Right lobe of liver (tissue), 4 donors: ENCODE measurements at regions not wholly inside any gene's neighbourhood (a gene's known extent, or its start where the extent isn't known, plus 50 kb on each side); places are given as distances from the start of the nearest gene placed in this dataset.

Experiments used
- POLR2A ChIP-seq: fragments of 450-650 bp; IDR thresholded peaks from one replicate; pipeline ENCODE4 v1.6.1; 2017; ENCODE audit warnings: antibody characterized with exemption, mild to moderate bottlenecking
- TF ChIP-seq, protein P1 (sequence below), 4 donors: fragments of 200-600 bp in 3 of 4; fragments of 450-650 bp in 1 of 4; IDR thresholded peaks; one replicate each; pipeline versions ENCODE4 v1.5.1 to v1.8.0; 2016 to 2022; ENCODE audit warnings: antibody characterized with exemption in 4 of 4, mild to moderate bottlenecking in 2 of 4
- donor health status: DM: no; HTN: no; CAD: no.
- donor health status: DM: no; HTN: no; CAD: no.
- donor health status: DM: no; HTN: yes; CAD: no.

DNA sequence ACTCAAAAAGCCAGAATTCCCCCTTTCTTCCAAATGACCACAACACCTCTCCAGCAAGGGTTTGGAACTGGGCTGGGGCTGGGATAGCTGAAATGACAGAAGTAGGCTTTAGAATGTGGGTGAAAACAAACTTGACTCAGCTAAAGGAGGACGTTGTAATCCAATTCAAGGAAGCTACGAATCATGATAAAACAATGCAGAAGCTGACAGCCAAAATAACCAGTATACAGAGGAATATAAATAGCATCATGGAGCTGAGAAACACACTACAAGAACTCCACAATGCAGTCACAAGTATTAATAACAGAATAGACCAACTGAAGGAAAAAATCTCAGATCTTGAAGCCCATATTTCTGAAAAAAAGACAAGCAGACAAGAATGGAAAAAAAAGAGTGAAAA is 95.8 kb upstream of the TET2 start:
- TF ChIP-seq, protein P1, sequence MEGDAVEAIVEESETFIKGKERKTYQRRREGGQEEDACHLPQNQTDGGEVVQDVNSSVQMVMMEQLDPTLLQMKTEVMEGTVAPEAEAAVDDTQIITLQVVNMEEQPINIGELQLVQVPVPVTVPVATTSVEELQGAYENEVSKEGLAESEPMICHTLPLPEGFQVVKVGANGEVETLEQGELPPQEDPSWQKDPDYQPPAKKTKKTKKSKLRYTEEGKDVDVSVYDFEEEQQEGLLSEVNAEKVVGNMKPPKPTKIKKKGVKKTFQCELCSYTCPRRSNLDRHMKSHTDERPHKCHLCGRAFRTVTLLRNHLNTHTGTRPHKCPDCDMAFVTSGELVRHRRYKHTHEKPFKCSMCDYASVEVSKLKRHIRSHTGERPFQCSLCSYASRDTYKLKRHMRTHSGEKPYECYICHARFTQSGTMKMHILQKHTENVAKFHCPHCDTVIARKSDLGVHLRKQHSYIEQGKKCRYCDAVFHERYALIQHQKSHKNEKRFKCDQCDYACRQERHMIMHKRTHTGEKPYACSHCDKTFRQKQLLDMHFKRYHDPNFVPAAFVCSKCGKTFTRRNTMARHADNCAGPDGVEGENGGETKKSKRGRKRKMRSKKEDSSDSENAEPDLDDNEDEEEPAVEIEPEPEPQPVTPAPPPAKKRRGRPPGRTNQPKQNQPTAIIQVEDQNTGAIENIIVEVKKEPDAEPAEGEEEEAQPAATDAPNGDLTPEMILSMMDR (IDR thresholded peaks at IDR 0.05), result no peak
- TF ChIP-seq POLR2A, result no peak
